ENCODE measurements at regions not wholly inside any gene's neighbourhood (a gene's known extent, or its start where the extent isn't known, plus 50 kb on each side); places are given as distances from the start of the nearest gene placed in this dataset.

- no peak for TF ChIP-seq CTCF (IDR thresholded peaks at IDR 0.05)
- TF ChIP-seq POLR2A (IDR thresholded peaks at IDR 0.05): no peak
Measured at GRCh38 chr11:69411257-69411924, 70.1 kb upstream of the LINC01488 start.

All from esophagus squamous epithelium (tissue), 4 donors.